PC-3 (cell line): ENCODE measurements at regions not wholly inside any gene's neighbourhood (a gene's known extent, or its start where the extent isn't known, plus 50 kb on each side); places are given as distances from the start of the nearest gene placed in this dataset.

Experiments used
- CTCF ChIP-seq: fragments of 300-600 bp; sonication (generic); conservative IDR thresholded peaks from 2 replicates; pipeline ENCODE4 v1.5.1; 2017; ENCODE audit warnings: antibody characterized with exemption, low read depth, mild to moderate bottlenecking, low read length
- EZH2 ChIP-seq: fragments of 300-600 bp; sonication (generic); IDR thresholded peaks from one replicate; pipeline ENCODE4 v1.6.1; 2017; ENCODE audit warnings: antibody characterized with exemption, mild to moderate bottlenecking, low read length; ENCODE audit not compliant: unreplicated experiment

DNA sequence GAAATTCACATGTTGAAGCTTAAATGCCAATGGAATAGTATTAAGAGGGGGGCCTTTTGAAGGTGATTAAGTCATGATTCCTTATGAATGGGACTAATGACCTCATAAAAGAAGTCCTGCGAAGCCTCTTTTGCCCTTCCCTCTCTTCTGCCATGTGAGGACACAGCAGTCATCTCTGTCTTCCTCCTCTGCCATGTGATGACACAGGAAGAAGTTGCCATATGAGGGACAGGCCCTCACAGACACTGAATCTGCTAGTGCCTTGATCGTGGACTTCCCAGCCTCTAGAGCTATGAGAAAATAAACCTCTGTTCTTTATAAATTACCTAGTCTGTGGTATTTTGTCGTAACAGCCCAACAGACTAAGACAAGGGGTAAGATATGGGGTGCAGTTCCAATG is 100.7 kb downstream of the VCPKMT start:
- TF ChIP-seq CTCF (no peak), EZH2 (no peak)
